ENCODE measurements at regions not wholly inside any gene's neighbourhood (a gene's known extent, or its start where the extent isn't known, plus 50 kb on each side); places are given as distances from the start of the nearest gene placed in this dataset.
A peak's percentile ranks its signal among the peaks of the same experiment; 100 is the strongest.

- DNase-seq (ENCODE audit: extremely low read depth in 1 of 11, low read depth in 9 of 11, low spot score in 4 of 11): peak in 5 of 11 donors; percentile 9 to 30 (median 15)
Measured at GRCh38 chrX:142149919-142150318, 55.2 kb downstream of the MAGEC2 start.

- DNase-seq (ENCODE audit: extremely low read depth in 1 of 11, low read depth in 9 of 11, low spot score in 4 of 11): no peak
Measured at GRCh38 chrX:142134533-142134932, 70.6 kb downstream of the MAGEC2 start.

- DNase-seq (ENCODE audit: extremely low read depth in 1 of 11, low read depth in 9 of 11, low spot score in 4 of 11): no peak
Measured at GRCh38 chrX:142096253-142096652, 108.8 kb downstream of the MAGEC2 start.

- no peak for DNase-seq (ENCODE audit: extremely low read depth in 1 of 11, low read depth in 9 of 11, low spot score in 4 of 11)
Measured at GRCh38 chrX:142095651-142096245, 109.3 kb downstream of the MAGEC2 start.

DNA sequence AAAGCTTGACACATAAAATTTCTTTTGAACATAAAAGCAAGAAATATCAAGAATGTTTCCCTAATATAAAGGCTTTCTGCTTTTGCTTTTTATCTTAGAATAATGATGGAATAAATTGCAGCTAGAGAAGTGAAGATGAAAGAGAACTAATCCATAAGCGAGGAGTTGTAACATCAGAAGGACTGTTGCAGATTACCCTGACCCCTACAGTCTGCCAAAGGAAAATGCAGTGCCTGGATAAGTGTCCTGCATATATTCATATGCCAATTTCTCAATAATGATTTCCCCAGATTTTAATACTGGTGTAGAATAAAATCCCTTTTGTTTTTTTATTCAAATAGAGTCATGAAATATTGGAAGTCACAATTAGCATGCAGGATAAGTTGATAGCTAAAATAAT, 115.9 kb downstream of the MAGEC2 start:
- DNase-seq (ENCODE audit: extremely low read depth in 1 of 11, low read depth in 9 of 11, low spot score in 4 of 11): no peak

DNA sequence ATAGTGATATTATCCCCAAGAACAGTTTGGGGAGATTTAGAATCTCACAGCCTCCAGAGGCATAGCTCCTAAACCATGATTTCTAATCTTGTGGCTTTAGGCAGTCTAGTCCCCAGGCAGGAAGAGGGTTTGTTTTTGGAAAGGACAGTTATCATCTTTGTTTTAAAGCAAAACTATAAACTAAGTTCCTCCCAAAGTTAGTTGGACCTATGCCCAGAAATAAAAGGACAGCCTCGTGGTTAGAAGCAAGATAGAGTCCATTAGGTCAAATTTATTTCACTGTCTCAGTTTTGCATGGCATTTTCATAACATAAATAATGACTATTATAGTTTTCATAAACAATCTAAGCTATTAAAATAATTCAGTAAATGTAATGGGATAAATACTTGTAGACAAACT, 120.5 kb downstream of the MAGEC2 start:
- DNase-seq (ENCODE audit: extremely low read depth in 1 of 11, low read depth in 9 of 11, low spot score in 4 of 11): peak in 4 of 11 donors; percentile 2 to 33 (median 17)

GRCh38 chrX:142076633-142077032, 128.5 kb downstream of the MAGEC2 start:
- DNase-seq (ENCODE audit: extremely low read depth in 1 of 11, low read depth in 9 of 11, low spot score in 4 of 11): no peak

- DNase-seq (ENCODE audit: extremely low read depth in 1 of 11, low read depth in 9 of 11, low spot score in 4 of 11): no peak
Measured at GRCh38 chrX:142068365-142068764, 136.7 kb downstream of the MAGEC2 start.

DNA sequence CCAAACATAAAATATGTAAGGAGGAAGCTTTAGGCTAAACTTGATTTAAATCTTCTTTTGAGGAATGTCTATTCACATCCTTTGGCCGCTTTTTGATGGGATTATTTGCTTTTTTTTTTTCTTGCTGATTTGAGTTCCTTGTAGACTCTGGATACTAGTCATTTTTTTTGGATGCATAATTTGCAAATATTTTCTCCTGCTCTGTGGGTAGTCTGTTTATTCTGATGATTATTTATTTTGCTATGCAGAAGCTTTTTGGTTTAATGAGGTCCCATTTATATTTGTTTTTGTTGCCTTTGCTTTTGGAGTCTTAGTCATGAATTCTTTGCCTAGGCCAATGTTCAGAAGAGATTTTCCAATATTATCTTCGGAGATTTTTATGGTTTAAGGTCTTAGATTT, 144.9 kb downstream of the MAGEC2 start:
- no peak for DNase-seq (ENCODE audit: extremely low read depth in 1 of 11, low read depth in 9 of 11, low spot score in 4 of 11)

DNA sequence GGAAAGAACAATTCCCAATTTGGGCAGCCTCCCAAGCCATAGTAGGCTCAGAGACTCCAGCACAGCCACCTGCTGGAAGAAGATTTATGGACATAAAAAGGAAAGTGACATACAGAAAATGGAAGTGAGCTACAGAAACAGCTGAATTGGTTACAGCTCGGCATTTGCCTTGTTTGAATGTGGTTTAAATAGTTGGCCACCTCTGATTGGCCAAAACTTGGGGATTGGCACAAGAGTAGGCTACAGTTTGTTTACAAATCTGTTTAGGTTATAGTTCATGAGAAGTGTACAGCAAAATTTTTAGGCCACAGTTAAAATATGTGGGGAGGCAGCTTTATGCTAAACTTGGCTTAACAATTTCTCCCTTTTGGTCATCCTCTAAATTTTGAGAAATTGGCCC, 150.4 kb downstream of the MAGEC1 start:
- no peak for DNase-seq (ENCODE audit: extremely low read depth in 1 of 11, low read depth in 9 of 11, low spot score in 4 of 11)

DNA sequence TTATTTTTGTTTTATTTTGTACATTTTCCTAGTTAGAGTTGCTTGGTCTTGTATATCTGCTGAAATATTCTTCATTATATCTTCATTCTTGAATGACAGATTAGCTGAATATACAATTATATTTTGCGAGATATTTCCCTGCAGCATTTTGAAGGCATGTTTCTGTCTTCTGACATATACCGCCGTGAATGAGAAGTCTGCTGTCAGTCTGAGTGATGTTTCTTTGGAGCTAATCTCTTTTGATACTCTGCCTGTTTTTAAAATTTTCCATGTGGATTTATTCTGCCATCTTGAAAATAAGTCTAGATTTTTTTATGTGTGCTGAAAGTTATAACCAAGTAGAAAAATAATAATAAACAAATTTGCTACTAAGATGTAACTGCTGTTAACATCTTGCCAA, 148.5 kb downstream of the MAGEC1 start:
- no peak for DNase-seq (ENCODE audit: extremely low read depth in 1 of 11, low read depth in 9 of 11, low spot score in 4 of 11)

- no peak for DNase-seq (ENCODE audit: extremely low read depth in 1 of 11, low read depth in 9 of 11, low spot score in 4 of 11)
Measured at GRCh38 chrX:142043196-142043595, 139.5 kb downstream of the MAGEC1 start.

DNA sequence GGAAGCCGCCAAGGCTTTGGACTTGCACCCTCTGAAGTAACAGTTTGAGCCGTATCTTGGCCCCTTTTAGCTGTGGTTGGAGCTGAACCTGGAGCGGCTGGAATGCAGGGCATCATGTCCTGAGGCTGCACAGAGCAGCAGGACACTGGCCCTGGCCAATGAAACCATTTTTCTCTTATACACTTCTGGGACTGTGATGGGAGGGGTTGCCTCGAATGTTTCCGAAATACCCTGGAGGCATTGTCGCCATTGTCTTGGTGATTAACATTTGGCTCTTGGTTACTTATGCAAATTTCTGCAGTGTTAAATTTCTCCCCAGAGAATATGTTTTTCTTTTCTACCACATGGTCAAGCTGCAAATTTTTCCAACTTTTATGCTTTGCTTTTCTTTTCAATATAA, 137.2 kb downstream of the MAGEC1 start:
- DNase-seq (ENCODE audit: extremely low read depth in 1 of 11, low read depth in 9 of 11, low spot score in 4 of 11): no peak

- no peak for DNase-seq (ENCODE audit: extremely low read depth in 1 of 11, low read depth in 9 of 11, low spot score in 4 of 11)
Measured at GRCh38 chrX:142036116-142036515, 132.4 kb downstream of the MAGEC1 start.

DNA sequence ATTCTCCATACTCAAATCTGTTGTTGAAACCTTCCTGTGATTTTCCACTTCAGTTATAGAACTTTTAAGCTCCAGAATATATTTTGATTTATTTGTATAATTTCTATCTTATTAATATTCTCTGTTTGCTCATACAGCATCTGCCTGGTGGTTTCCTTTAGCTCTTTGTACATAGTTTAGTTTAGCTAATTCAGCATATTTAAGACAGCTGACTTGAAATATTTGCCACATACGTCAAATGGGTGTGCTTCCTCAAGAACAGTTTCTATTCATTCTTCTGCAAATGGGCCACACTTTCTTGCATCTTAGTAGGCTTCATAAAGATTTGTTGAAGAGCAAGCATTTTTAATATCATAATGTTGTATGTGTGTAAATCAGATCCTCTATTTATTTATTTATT, 101.8 kb downstream of the MAGEC1 start:
- DNase-seq (ENCODE audit: extremely low read depth in 1 of 11, low read depth in 9 of 11, low spot score in 4 of 11): no peak

DNA sequence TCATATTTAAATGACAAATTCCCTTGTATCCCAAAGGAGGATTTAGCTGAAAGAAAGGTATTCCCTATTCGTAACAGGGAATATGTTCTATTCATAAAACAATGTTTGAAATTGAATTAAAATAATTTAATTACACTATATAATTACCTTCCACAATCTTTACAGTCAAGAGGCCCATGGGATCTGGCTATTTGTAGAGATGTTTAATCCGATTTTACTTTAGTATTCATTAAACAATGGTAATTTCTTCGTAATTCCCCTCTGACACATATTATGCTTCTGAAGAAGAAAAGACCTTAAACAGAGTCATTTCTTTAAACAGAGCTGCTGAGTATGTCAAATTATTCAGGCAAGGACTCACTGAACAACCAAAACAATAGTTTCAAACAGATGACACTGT, 98.8 kb downstream of the MAGEC1 start:
- no peak for DNase-seq (ENCODE audit: extremely low read depth in 1 of 11, low read depth in 9 of 11, low spot score in 4 of 11)

DNA sequence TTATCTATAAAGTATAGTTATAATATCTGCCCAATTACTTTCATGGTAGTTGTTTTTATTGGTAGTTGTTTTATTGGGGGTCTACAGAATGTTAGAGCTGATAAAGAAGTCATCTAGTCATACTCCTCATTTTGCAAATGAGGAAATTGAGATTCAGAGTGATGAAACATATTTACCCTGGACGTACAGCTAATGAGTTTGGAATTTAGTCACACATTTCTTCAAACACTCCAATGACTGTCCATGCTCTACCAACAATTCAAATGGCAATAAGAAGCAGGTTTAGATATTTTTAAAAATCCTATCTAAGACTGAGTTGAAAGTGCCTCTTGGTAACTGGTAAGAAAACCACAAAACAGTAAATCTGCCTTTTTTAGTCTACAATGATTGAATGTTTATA, 98.2 kb downstream of the MAGEC1 start:
- no peak for DNase-seq (ENCODE audit: extremely low read depth in 1 of 11, low read depth in 9 of 11, low spot score in 4 of 11)

GRCh38 chrX:141989815-141990214, 86.1 kb downstream of the MAGEC1 start:
- DNase-seq (ENCODE audit: extremely low read depth in 1 of 11, low read depth in 9 of 11, low spot score in 4 of 11): no peak

DNA sequence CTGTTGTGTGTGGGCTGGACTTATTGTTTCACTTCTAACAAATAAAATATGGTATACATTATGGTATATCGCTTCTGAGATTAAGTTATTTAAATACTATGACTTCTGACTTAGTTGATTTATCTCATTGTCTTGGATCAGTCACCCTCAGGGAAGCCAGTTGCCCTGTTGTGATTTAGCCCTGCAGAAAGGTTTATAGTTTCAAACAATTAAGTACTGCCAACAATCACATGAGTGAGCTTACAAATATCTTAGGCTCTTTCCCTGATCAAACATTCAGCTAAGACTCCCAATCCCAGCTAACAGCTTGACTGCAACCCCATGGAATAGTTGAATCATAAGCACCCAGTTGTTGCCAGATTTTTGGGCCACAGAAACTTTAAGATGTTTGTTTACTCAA, 85.4 kb downstream of the MAGEC1 start:
- no peak for DNase-seq (ENCODE audit: extremely low read depth in 1 of 11, low read depth in 9 of 11, low spot score in 4 of 11)

DNA sequence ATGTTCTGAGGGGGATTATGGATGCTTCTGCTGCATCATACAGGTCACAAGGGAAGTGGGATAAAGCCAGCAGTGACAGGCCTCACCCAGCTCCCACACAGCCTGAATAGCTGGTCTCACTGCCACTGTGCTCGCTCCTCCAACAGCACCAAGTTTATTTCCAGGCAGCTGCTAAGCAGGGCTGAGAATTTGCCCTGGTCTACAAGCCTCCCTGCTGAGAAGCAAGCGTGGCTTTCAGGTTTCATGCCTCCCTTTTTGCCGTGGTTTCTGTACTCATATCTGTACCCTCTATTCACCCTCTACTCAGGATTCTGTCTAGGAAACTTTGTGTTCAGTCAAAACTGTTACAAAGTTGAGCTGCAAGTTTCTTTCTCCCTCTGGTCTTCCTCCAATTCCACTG, 78.6 kb downstream of the MAGEC1 start:
- DNase-seq (ENCODE audit: extremely low read depth in 1 of 11, low read depth in 9 of 11, low spot score in 4 of 11): no peak

- DNase-seq (ENCODE audit: extremely low read depth in 1 of 11, low read depth in 9 of 11, low spot score in 4 of 11): no peak
Measured at GRCh38 chrX:141975839-141976238, 72.1 kb downstream of the MAGEC1 start.

GRCh38 chrX:141969706-141970105, 66.0 kb downstream of the MAGEC1 start:
- no peak for DNase-seq (ENCODE audit: extremely low read depth in 1 of 11, low read depth in 9 of 11, low spot score in 4 of 11)
